ENCODE measurements at regions not wholly inside any gene's neighbourhood (a gene's known extent, or its start where the extent isn't known, plus 50 kb on each side); places are given as distances from the start of the nearest gene placed in this dataset.

GRCh38 chr15:77818484-77819047, 185.9 kb upstream of the LINGO1 start:
- no peak for DNase-seq

- DNase-seq: no peak
Measured at GRCh38 chr15:77817434-77817833, 184.7 kb upstream of the LINGO1 start.

GRCh38 chr15:77816983-77817382, 184.3 kb upstream of the LINGO1 start:
- DNase-seq: no peak

- no peak for DNase-seq
Measured at GRCh38 chr15:77815015-77815414, 182.3 kb upstream of the LINGO1 start.

- DNase-seq: no peak
Measured at GRCh38 chr15:77812664-77813063, 180.0 kb upstream of the LINGO1 start.

GRCh38 chr15:77811270-77811669, 178.6 kb upstream of the LINGO1 start:
- no peak for DNase-seq

GRCh38 chr15:77810130-77810571, 177.4 kb upstream of the LINGO1 start:
- no peak for DNase-seq

- DNase-seq: no peak
Measured at GRCh38 chr15:77808581-77809177, 176.0 kb upstream of the LINGO1 start.

GRCh38 chr15:77808075-77808474, 175.4 kb upstream of the LINGO1 start:
- DNase-seq: no peak

GRCh38 chr15:77807611-77808010, 174.9 kb upstream of the LINGO1 start:
- DNase-seq: no peak

GRCh38 chr15:77807115-77807514, 174.4 kb upstream of the LINGO1 start:
- DNase-seq: no peak

GRCh38 chr15:77804210-77804609, 171.5 kb upstream of the LINGO1 start:
- no peak for DNase-seq

GRCh38 chr15:77803487-77803886, 170.8 kb upstream of the LINGO1 start:
- no peak for DNase-seq

- DNase-seq: no peak
Measured at GRCh38 chr15:77800305-77800704, 167.6 kb upstream of the LINGO1 start.

GRCh38 chr15:77798847-77799246, 166.1 kb upstream of the LINGO1 start:
- DNase-seq: no peak

GRCh38 chr15:77798151-77798835, 165.6 kb upstream of the LINGO1 start:
- no peak for DNase-seq

GRCh38 chr15:77797270-77797669, 164.6 kb upstream of the LINGO1 start:
- DNase-seq: no peak

GRCh38 chr15:77796046-77796729, 163.5 kb upstream of the LINGO1 start:
- DNase-seq: no peak

GRCh38 chr15:77795446-77795845, 162.7 kb upstream of the LINGO1 start:
- DNase-seq: no peak

- no peak for DNase-seq
Measured at GRCh38 chr15:77791941-77792340, 159.2 kb upstream of the LINGO1 start.

- no peak for DNase-seq
Measured at GRCh38 chr15:77790481-77790880, 157.8 kb upstream of the LINGO1 start.

- no peak for DNase-seq
Measured at GRCh38 chr15:77786956-77787355, 154.2 kb upstream of the LINGO1 start.

GRCh38 chr15:77786181-77786890, 153.6 kb upstream of the LINGO1 start:
- DNase-seq: no peak

Data from activated T-cell treated with anti-CD3 and anti-CD28 coated beads, Interleukin-2, amount 50 U/mL, for 1 hour (primary cell).